Choroid plexus epithelial cell (primary cell): ENCODE measurements at regions not wholly inside any gene's neighbourhood (a gene's known extent, or its start where the extent isn't known, plus 50 kb on each side); places are given as distances from the start of the nearest gene placed in this dataset.

Experiments
- DNase-seq: peaks from one replicate; pipeline ENCODE4 v3.0.0-alpha.2; 2010; ENCODE audit warnings: low read depth
- H3K4me3 ChIP-seq: 2 replicates; pipeline ENCODE4 v1.5.1; 2011; ENCODE audit warnings: low read depth, mild to moderate bottlenecking, control low read depth, low read length, moderate library complexity
- TF ChIP-seq, protein P1 (sequence below): conservative IDR thresholded peaks from 2 replicates; pipeline ENCODE4 v1.5.1; 2011; ENCODE audit warnings: low read depth, mild to moderate bottlenecking, control low read depth, inconsistent platforms, low read length, moderate library complexity

DNA sequence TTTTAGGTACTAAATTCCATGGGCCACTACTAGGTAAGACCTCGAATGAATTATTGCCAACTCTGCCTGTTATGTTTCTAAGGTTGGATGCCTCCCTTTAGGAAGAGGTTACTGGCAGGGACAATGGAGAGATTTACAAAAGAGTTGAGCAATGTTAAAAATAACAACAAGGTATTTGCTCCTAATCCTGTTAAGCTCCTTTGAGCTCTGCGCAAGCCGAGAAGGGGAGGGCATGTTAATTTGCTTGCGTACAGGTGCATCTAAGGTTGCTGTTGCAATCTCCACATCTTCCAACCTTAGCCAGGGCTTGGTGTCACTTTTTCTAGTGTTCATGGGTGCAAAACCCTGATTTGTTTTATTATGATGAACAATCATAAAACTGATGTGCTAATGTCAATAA is 161.5 kb upstream of the TPM1 start:
- H3K4me3 ChIP-seq: no peak overlapping the region
- TF ChIP-seq, protein P1, sequence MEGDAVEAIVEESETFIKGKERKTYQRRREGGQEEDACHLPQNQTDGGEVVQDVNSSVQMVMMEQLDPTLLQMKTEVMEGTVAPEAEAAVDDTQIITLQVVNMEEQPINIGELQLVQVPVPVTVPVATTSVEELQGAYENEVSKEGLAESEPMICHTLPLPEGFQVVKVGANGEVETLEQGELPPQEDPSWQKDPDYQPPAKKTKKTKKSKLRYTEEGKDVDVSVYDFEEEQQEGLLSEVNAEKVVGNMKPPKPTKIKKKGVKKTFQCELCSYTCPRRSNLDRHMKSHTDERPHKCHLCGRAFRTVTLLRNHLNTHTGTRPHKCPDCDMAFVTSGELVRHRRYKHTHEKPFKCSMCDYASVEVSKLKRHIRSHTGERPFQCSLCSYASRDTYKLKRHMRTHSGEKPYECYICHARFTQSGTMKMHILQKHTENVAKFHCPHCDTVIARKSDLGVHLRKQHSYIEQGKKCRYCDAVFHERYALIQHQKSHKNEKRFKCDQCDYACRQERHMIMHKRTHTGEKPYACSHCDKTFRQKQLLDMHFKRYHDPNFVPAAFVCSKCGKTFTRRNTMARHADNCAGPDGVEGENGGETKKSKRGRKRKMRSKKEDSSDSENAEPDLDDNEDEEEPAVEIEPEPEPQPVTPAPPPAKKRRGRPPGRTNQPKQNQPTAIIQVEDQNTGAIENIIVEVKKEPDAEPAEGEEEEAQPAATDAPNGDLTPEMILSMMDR: no peak
- no peak for DNase-seq

DNA sequence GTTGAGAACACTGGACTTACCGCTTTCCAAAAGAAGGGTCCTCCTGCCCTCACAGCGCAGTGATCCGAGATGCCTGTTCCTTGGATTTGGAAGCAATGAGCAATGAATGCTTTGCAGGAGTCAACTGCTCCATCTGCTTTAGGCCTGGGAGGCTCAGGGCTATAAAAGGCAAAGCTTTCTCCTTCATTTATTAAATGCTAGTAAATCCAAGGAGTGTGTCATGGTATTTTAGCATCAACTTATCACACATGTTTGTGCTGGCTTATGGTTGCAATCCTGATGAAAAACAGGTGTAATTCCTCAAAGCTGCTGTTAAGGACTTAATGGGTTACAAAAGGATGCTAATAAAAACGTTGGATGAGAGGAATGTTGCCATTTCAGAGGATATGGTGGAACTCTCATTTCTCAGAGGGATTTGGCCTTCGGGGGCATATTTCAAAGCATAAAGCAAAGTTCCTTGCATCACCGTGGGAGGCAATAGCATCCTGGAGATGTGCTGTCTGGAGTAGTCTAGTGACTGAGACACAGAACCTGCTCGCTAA is 158.5 kb upstream of the TPM1 start:
- TF ChIP-seq, protein P1: no peak
- DNase-seq: no peak
- no peak overlapping the region for H3K4me3 ChIP-seq

DNA sequence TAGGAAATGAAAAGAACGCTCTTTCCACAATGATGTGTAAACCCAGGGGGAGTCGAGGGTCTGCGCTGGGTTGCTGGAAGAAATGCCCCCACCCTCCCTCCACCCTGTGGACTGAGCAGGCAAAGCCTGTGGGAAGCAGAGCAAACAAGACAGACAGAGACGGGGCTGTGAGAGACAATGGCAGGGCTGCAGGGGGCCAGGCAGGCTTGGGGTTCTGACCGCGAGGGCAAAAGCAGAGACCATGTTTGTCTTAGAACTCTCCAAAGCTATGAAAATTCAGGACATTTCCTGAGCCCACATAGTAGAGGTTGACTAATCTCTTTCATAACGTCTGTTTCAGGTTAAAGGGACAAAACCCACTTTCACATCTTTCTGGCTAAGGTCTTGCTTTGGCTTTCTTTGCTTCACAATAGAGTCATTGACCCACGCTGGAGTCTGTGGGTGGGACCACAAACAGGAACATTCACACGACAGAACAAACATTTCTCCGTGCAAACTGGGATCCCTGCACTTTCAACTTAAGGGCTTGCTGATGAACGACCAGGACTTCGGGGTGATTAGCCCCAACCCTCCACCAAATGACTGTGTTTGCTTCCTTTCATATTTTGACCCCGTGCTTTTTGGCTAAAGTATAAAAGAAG is 156.0 kb upstream of the TPM1 start:
- H3K4me3 ChIP-seq: peak overlapping the region; percentile 15
- DNase-seq: peak; percentile 35

DNA sequence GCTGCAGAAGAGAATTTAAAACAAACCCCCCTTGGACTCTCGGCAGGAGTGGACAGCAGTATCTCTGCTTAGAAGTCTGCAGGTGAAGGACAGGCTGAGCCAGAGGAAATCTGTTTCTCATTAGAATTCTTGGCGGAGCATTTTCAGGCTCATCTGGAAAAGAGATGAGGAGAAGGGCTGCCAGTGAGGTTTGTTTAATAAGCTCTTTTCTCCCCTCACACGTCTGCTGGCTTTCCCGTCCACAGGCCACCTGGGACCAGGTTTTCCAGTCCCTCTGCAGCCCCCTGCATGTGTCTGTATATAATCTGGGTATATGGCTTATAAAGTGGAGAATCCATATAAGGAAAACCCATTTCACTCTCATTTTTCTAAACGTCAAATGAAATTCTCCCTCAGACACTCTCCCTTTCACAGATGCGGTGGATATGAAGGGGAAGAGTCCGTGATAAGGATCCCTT is 155.4 kb upstream of the TPM1 start:
- DNase-seq: peak; percentile 31
- TF ChIP-seq, protein P1: no peak

More for the DNA sequence above, 156.0 kb upstream of the TPM1 start:
- TF ChIP-seq, protein P1: peak; percentile 25

DNA sequence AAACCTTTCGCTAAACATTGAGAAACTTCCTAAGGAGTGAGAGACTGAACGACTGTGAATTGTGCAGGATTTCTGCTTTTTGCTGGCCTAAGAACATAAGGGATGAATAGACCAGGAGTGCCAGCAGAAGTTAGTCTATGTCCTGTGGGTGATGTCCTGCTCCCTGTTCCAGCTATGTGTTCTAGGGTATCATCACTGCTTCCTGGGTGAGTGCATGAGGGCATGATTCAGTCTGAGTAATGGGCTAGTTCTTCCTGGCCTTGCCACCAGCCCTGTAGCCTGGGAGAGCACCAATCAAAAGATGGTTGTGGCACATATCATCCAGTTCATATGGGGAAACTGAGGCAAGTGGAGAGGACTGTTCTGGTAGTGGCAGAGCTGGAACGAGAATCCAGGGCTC is 153.9 kb upstream of the TPM1 start:
- no peak for DNase-seq
- TF ChIP-seq, protein P1: no peak
- no peak overlapping the region for H3K4me3 ChIP-seq

More for the DNA sequence above, 155.4 kb upstream of the TPM1 start:
- H3K4me3 ChIP-seq: no peak overlapping the region

DNA sequence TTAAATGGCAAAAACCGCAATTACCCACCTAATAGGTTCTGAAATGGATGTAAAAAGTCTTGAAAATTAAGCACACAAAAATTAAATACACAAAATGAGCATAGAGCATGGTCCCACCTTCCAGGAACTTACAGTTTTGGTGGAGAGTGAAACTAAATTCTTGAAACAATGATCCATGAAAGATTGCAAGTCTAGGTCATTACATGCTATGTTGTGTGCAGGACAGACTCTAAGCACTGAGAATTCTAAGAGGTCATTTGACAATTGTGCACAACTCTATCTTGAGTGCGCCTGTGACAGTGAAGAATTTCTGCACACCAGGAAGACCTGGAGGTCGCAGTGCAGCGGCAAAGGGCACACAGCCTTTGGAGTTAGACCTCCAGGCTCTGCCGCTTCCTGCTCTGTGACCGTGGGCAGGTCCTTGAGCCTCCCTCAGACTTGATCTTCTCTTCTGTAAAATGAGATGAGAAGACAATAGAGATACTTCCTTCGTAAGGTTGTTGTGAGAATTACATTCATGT is 153.3 kb upstream of the TPM1 start:
- TF ChIP-seq, protein P1: no peak
- H3K4me3 ChIP-seq: no peak overlapping the region
- no peak for DNase-seq
